ENCODE measurements at regions not wholly inside any gene's neighbourhood (a gene's known extent, or its start where the extent isn't known, plus 50 kb on each side); places are given as distances from the start of the nearest gene placed in this dataset.

DNA sequence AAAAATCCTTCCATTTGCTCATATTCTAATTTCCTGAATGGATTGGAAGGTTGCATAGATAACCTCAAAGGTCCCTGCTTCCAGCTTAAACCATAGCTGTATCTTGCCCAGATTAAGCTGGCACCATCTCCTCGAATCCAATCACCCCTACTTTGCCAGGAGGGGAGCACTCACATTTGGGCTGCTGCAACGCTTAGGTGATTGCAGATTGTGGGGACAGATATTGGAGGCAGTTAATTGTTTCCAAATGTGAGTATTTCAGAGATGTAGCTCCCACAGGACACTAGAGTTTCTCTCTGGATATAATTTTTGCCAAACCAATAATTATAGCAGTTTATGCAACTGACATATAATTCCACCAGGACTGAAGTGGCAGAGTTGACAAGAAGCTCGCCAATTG, 53.5 kb upstream of the ACSL1 start:
- Mint-ChIP-seq H3K4me1 (no peaks in the 10 kb centered on the region), H3K9me3 (no peaks in the 10 kb centered on the region), H3K36me3 (no peaks in the 10 kb centered on the region), H3K4me3 (no peak overlapping the region), H3K27ac (no peak overlapping the region), H3K27me3 (ENCODE audit: low read depth in 2 of 2) (peaks cover 13 to 14% of the 10 kb centered on the region in 2 donors)
- H3K36me3 ChIP-seq (ENCODE audit: control insufficient read depth, insufficient read depth, low read length): no peaks in the 10 kb centered on the region
- H3K27me3 ChIP-seq (ENCODE audit: control insufficient read depth, insufficient read depth, low read length): no peaks in the 10 kb centered on the region
- H3K4me1 ChIP-seq (ENCODE audit: control insufficient read depth, insufficient read depth, low read length): no peaks in the 10 kb centered on the region
- no peaks in the 10 kb centered on the region for H3K9me3 ChIP-seq (ENCODE audit: control insufficient read depth, insufficient read depth, low read length)
- 96% methylated on average over 1 of the region's 3 CpGs for WGBS (ENCODE audit: insufficient coverage)
- DNase-seq (no peak), ATAC-seq (no peak)
- intact Hi-C loops (cut with micrococcal nuclease): no loop called here
- TF ChIP-seq, protein P1, sequence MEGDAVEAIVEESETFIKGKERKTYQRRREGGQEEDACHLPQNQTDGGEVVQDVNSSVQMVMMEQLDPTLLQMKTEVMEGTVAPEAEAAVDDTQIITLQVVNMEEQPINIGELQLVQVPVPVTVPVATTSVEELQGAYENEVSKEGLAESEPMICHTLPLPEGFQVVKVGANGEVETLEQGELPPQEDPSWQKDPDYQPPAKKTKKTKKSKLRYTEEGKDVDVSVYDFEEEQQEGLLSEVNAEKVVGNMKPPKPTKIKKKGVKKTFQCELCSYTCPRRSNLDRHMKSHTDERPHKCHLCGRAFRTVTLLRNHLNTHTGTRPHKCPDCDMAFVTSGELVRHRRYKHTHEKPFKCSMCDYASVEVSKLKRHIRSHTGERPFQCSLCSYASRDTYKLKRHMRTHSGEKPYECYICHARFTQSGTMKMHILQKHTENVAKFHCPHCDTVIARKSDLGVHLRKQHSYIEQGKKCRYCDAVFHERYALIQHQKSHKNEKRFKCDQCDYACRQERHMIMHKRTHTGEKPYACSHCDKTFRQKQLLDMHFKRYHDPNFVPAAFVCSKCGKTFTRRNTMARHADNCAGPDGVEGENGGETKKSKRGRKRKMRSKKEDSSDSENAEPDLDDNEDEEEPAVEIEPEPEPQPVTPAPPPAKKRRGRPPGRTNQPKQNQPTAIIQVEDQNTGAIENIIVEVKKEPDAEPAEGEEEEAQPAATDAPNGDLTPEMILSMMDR (IDR thresholded peaks at IDR 0.05): no peak
- H3K27ac ChIP-seq (ENCODE audit: low read length): no peak overlapping the region
- no peak overlapping the region for H3K4me3 ChIP-seq (ENCODE audit: low read length)

DNA sequence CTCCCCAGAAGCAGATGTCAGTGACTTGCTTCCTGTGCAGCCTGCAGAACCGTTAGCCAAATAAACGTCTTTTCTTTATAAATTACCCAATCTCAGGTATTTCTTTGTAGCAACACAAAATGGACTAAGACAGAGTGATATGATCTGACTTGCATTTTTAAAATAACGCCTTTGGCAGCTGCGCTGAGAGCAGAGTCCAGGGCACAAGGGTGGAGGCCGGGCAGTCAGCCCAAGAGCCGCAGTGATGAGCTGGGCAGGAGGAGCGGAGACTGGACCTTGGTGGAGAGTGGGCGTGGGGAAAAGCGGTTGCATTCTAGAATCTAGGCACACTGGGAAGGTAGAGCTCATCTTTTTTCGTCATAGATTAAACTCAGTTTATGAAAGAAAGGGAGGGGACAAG, 56.5 kb upstream of the ACSL1 start:
- TF ChIP-seq, protein P1 (IDR thresholded peaks at IDR 0.05): no peak
- 85% methylated on average over 10 of the region's 10 CpGs for WGBS (ENCODE audit: insufficient coverage)
- no peaks in the 10 kb centered on the region for H3K9me3 Mint-ChIP-seq
- Histone ChIP-seq H3K4me1 (ENCODE audit: control insufficient read depth, insufficient read depth, low read length) (no peaks in the 10 kb centered on the region), H3K36me3 (ENCODE audit: control insufficient read depth, insufficient read depth, low read length) (no peaks in the 10 kb centered on the region), H3K27me3 (ENCODE audit: control insufficient read depth, insufficient read depth, low read length) (no peaks in the 10 kb centered on the region), H3K27ac (ENCODE audit: low read length) (no peak overlapping the region), H3K9me3 (ENCODE audit: control insufficient read depth, insufficient read depth, low read length) (no peaks in the 10 kb centered on the region), H3K4me3 (ENCODE audit: low read length) (no peak overlapping the region)
- no peak overlapping the region for H3K4me3 Mint-ChIP-seq
- DNase-seq (no peak), ATAC-seq (no peak)
- no peak overlapping the region for H3K27ac Mint-ChIP-seq
- no peaks in the 10 kb centered on the region for H3K36me3 Mint-ChIP-seq
- intact Hi-C loops (cut with micrococcal nuclease): no loop called here
- peaks cover 8 to 25% of the 10 kb centered on the region in 2 donors for H3K27me3 Mint-ChIP-seq (ENCODE audit: low read depth in 2 of 2)
- H3K4me1 Mint-ChIP-seq: no peaks in the 10 kb centered on the region

DNA sequence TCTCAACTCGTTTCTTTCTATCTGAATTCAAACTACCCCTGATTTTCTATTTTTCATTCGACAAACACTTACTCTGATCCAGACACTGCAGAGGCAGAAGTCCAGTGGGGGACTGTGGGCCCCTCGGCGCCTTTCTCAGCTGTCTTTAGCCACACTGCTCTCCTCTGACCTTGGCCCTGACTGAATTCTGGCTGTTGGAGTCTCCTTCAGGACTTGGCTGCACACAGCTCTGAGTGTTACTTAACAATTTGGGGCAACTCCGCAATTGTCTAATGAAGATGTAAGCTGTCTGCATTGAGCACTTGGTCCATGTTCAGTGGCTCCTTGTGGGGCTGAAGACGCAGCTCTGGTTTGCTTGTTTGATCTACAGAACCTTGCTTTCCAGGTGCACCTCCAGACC, 57.3 kb upstream of the ACSL1 start:
- Mint-ChIP-seq H3K9me3 (no peaks in the 10 kb centered on the region), H3K4me3 (no peak overlapping the region), H3K27me3 (ENCODE audit: low read depth in 2 of 2) (peaks cover 8 to 25% of the 10 kb centered on the region in 2 donors), H3K4me1 (no peaks in the 10 kb centered on the region), H3K27ac (no peak overlapping the region), H3K36me3 (no peaks in the 10 kb centered on the region)
- TF ChIP-seq, protein P1 (IDR thresholded peaks at IDR 0.05): no peak
- Histone ChIP-seq H3K9me3 (ENCODE audit: control insufficient read depth, insufficient read depth, low read length) (no peaks in the 10 kb centered on the region), H3K27ac (ENCODE audit: low read length) (no peak overlapping the region), H3K4me3 (ENCODE audit: low read length) (no peak overlapping the region), H3K27me3 (ENCODE audit: control insufficient read depth, insufficient read depth, low read length) (no peaks in the 10 kb centered on the region), H3K36me3 (ENCODE audit: control insufficient read depth, insufficient read depth, low read length) (no peaks in the 10 kb centered on the region), H3K4me1 (ENCODE audit: control insufficient read depth, insufficient read depth, low read length) (no peaks in the 10 kb centered on the region)
- intact Hi-C loops (cut with micrococcal nuclease): no loop called here
- DNase-seq (no peak), ATAC-seq (no peak)
- WGBS (ENCODE audit: insufficient coverage): 88% methylated on average over 6 of the region's 6 CpGs

DNA sequence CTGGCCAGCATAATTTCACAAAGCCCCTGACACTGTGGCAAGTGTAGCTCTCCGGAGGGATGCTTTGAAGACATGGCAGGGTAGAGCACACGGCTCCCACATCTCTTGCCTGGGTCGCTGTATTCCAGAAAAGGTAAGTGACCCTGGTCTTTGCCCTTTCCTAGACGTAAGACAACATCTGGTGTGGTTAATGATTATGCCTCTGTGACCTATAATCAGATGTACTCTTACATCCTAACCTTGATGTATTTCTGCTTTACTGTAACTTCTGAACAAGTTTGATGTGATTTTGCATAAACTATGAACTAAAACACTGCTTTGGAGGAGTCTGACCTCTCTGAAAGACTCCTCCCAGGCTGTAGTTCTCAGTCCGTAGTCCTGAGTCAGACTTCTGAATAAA, 59.1 kb upstream of the ACSL1 start:
- intact Hi-C loops (cut with micrococcal nuclease): no loop called here
- Histone ChIP-seq H3K4me3 (ENCODE audit: low read length) (no peak overlapping the region), H3K27me3 (ENCODE audit: control insufficient read depth, insufficient read depth, low read length) (no peaks in the 10 kb centered on the region), H3K27ac (ENCODE audit: low read length) (no peak overlapping the region), H3K4me1 (ENCODE audit: control insufficient read depth, insufficient read depth, low read length) (no peaks in the 10 kb centered on the region), H3K36me3 (ENCODE audit: control insufficient read depth, insufficient read depth, low read length) (no peaks in the 10 kb centered on the region), H3K9me3 (ENCODE audit: control insufficient read depth, insufficient read depth, low read length) (no peaks in the 10 kb centered on the region)
- Mint-ChIP-seq H3K27ac (no peak overlapping the region), H3K4me3 (no peak overlapping the region), H3K36me3 (no peaks in the 10 kb centered on the region), H3K27me3 (ENCODE audit: low read depth in 2 of 2) (peaks cover 8 to 20% of the 10 kb centered on the region in 2 donors), H3K4me1 (no peaks in the 10 kb centered on the region), H3K9me3 (no peaks in the 10 kb centered on the region)
- no peak for ATAC-seq
- 95% methylated on average over 3 of the region's 5 CpGs for WGBS (ENCODE audit: insufficient coverage)
- no peak for DNase-seq
- TF ChIP-seq, protein P1 (IDR thresholded peaks at IDR 0.05): no peak
